ENCODE measurements at regions not wholly inside any gene's neighbourhood (a gene's known extent, or its start where the extent isn't known, plus 50 kb on each side); places are given as distances from the start of the nearest gene placed in this dataset.

DNA sequence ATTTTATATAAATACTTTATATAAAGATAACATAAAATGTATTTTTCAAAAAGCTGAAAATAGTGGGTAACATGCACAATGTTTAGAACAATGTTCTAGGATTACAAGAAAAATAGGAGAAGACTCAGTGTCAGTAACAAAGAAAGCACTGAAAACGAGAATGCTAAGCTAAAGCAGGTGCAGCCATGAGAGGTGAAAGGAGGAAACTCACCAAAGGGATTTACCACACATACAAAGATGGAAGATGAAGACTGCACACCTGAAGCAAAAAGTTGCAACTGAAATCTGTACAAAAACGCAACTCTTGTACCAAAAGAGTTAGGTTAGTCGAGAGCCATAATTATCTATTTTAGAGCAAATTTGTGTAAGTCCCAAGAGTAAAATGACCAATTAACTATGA lies 1176.1 kb downstream of the LRFN5 start:
- H3K27me3 Mint-ChIP-seq, result no peaks in the 10 kb centered on the region
- no peak for ATAC-seq (ENCODE audit: low read depth)
- POLR2A ChIA-PET, result no interaction called here

GRCh38 chr14:42778984-42779383 lies 1172.3 kb downstream of the LRFN5 start:
- H3K4me3 Mint-ChIP-seq, result no peak overlapping the region
- no peak overlapping the region for H3K27ac Mint-ChIP-seq
- intact Hi-C loops (cut with micrococcal nuclease), result no loop called here
- H3K27me3 Mint-ChIP-seq, result no peaks in the 10 kb centered on the region
- TF ChIP-seq, protein P1, sequence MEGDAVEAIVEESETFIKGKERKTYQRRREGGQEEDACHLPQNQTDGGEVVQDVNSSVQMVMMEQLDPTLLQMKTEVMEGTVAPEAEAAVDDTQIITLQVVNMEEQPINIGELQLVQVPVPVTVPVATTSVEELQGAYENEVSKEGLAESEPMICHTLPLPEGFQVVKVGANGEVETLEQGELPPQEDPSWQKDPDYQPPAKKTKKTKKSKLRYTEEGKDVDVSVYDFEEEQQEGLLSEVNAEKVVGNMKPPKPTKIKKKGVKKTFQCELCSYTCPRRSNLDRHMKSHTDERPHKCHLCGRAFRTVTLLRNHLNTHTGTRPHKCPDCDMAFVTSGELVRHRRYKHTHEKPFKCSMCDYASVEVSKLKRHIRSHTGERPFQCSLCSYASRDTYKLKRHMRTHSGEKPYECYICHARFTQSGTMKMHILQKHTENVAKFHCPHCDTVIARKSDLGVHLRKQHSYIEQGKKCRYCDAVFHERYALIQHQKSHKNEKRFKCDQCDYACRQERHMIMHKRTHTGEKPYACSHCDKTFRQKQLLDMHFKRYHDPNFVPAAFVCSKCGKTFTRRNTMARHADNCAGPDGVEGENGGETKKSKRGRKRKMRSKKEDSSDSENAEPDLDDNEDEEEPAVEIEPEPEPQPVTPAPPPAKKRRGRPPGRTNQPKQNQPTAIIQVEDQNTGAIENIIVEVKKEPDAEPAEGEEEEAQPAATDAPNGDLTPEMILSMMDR (IDR thresholded peaks at IDR 0.05), result no peak
- DNase-seq, result no peak
- H3K36me3 Mint-ChIP-seq (ENCODE audit: low read depth), result no peaks in the 10 kb centered on the region
- H3K9me3 Mint-ChIP-seq, result peaks cover 2% of the 10 kb centered on the region
- POLR2A ChIA-PET, result no interaction called here
- no peaks in the 10 kb centered on the region for H3K4me1 Mint-ChIP-seq
- ATAC-seq (ENCODE audit: low read depth), result no peak
- CTCF ChIA-PET, result no interaction called here

More for the DNA sequence above, 1176.1 kb downstream of the LRFN5 start:
- Mint-ChIP-seq H3K9me3 (peaks cover 9% of the 10 kb centered on the region), H3K36me3 (ENCODE audit: low read depth) (no peaks in the 10 kb centered on the region), H3K4me3 (no peak overlapping the region), H3K4me1 (no peaks in the 10 kb centered on the region), H3K27ac (no peak overlapping the region)
- intact Hi-C loops (cut with micrococcal nuclease), result no loop called here
- CTCF ChIA-PET, result no interaction called here
- TF ChIP-seq, protein P1 (IDR thresholded peaks at IDR 0.05), result no peak
- DNase-seq, result no peak

GRCh38 chr14:42750771-42751170 lies 1144.1 kb downstream of the LRFN5 start:
- no peak for ATAC-seq (ENCODE audit: low read depth)
- POLR2A ChIA-PET, result no interaction called here
- Mint-ChIP-seq H3K4me1 (no peaks in the 10 kb centered on the region), H3K27me3 (no peaks in the 10 kb centered on the region), H3K36me3 (ENCODE audit: low read depth) (no peaks in the 10 kb centered on the region), H3K9me3 (no peaks in the 10 kb centered on the region), H3K27ac (no peak overlapping the region), H3K4me3 (no peak overlapping the region)
- CTCF ChIA-PET, result no interaction called here
- TF ChIP-seq, protein P1 (IDR thresholded peaks at IDR 0.05), result no peak
- intact Hi-C loops (cut with micrococcal nuclease), result no loop called here
- no peak for DNase-seq

GRCh38 chr14:42742084-42742483 lies 1135.4 kb downstream of the LRFN5 start:
- POLR2A ChIA-PET, result no interaction called here
- CTCF ChIA-PET, result no interaction called here
- no peak for DNase-seq
- TF ChIP-seq, protein P1 (IDR thresholded peaks at IDR 0.05), result no peak
- Mint-ChIP-seq H3K4me1 (no peaks in the 10 kb centered on the region), H3K27me3 (no peaks in the 10 kb centered on the region), H3K27ac (no peak overlapping the region), H3K4me3 (no peak overlapping the region), H3K9me3 (no peaks in the 10 kb centered on the region), H3K36me3 (ENCODE audit: low read depth) (no peaks in the 10 kb centered on the region)
- ATAC-seq (ENCODE audit: low read depth), result no peak
- intact Hi-C loops (cut with micrococcal nuclease), result no loop called here

DNA sequence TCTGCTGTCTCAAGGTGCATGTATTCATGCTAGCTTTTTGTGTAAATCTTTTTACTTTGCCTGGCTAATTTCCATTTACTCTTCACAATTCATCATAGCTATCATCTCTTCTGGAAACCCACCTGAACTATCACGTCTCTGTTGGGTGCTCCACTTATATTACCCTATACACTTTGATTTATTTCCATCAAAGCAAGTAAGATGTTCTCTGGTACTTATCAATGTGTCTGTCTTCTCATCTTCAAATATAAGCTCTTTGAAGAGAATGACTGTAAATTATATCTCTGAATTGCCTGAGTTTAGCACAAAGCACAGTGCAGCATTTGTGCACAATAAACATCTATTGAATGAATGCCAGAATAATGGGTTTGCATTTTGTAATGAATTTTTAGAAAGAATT lies 1129.7 kb downstream of the LRFN5 start:
- no peaks in the 10 kb centered on the region for H3K36me3 Mint-ChIP-seq (ENCODE audit: low read depth)
- ATAC-seq (ENCODE audit: low read depth) (no peak), DNase-seq (no peak)
- ChIA-PET POLR2A (no interaction called here), CTCF (no interaction called here)
- no peaks in the 10 kb centered on the region for H3K27me3 Mint-ChIP-seq
- H3K27ac Mint-ChIP-seq, result no peak overlapping the region
- no peaks in the 10 kb centered on the region for H3K9me3 Mint-ChIP-seq
- no peaks in the 10 kb centered on the region for H3K4me1 Mint-ChIP-seq
- TF ChIP-seq, protein P1 (IDR thresholded peaks at IDR 0.05), result no peak
- no peak overlapping the region for H3K4me3 Mint-ChIP-seq
- intact Hi-C loops (cut with micrococcal nuclease), result no loop called here
